ENCODE measurements at regions not wholly inside any gene's neighbourhood (a gene's known extent, or its start where the extent isn't known, plus 50 kb on each side); places are given as distances from the start of the nearest gene placed in this dataset.

DNA sequence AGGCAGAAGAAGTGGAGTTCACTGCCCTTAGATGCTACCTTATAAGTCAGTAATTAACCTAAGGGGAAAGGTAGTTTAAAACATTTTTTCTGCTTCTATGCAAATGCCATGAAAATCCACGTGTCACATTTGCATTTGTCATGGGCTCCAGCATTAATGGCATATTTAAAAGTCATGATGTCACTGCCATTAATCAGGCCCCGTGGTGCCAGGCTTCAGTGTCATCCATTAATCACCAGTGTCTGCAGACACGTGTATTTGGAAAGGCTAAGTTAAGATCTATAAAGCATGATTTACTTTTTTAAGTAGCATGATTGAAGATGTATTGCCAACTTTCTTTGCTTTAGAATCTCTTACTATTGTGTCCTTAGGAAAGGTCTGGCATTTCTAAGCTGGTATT lies 857.8 kb downstream of the TUSC7 start:
- TF ChIP-seq, protein P1, sequence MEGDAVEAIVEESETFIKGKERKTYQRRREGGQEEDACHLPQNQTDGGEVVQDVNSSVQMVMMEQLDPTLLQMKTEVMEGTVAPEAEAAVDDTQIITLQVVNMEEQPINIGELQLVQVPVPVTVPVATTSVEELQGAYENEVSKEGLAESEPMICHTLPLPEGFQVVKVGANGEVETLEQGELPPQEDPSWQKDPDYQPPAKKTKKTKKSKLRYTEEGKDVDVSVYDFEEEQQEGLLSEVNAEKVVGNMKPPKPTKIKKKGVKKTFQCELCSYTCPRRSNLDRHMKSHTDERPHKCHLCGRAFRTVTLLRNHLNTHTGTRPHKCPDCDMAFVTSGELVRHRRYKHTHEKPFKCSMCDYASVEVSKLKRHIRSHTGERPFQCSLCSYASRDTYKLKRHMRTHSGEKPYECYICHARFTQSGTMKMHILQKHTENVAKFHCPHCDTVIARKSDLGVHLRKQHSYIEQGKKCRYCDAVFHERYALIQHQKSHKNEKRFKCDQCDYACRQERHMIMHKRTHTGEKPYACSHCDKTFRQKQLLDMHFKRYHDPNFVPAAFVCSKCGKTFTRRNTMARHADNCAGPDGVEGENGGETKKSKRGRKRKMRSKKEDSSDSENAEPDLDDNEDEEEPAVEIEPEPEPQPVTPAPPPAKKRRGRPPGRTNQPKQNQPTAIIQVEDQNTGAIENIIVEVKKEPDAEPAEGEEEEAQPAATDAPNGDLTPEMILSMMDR (IDR thresholded peaks at IDR 0.05; ENCODE audit: low read length) = no peak
- no peak for TF ChIP-seq EZH2phosphoT487 (IDR thresholded peaks at IDR 0.05; ENCODE audit: low read length)
- TF ChIP-seq EZH2 (optimal IDR thresholded peaks at IDR 0.05; ENCODE audit: low read depth, low read length) = no peak

All from MM.1S (cell line).